ENCODE measurements at regions not wholly inside any gene's neighbourhood (a gene's known extent, or its start where the extent isn't known, plus 50 kb on each side); places are given as distances from the start of the nearest gene placed in this dataset.

- in situ Hi-C loops (cut with MboI; ENCODE audit: low pct_unique_long_range_greater_than_20kb, low sequenced_read_pairs, unreplicated experiment) = no loop called here
- TF ChIP-seq CTCF (IDR thresholded peaks at IDR 0.05; ENCODE audit: extremely low read depth, insufficient read depth, missing control alignments) = no peak
- no peak for DNase-seq (ENCODE audit: low spot score)
These were observed 280.0 kb downstream of the GALR1 start for GRCh38 chr18:77529492-77530176.

GRCh38 chr18:77530732-77531131 lies 281.1 kb downstream of the GALR1 start:
- no peak for TF ChIP-seq CTCF (IDR thresholded peaks at IDR 0.05; ENCODE audit: extremely low read depth, insufficient read depth, missing control alignments)
- DNase-seq (ENCODE audit: low spot score) = no peak
- in situ Hi-C loops (cut with MboI; ENCODE audit: low pct_unique_long_range_greater_than_20kb, low sequenced_read_pairs, unreplicated experiment) = no loop called here

GRCh38 chr18:77539860-77540259 lies 290.2 kb downstream of the GALR1 start:
- TF ChIP-seq CTCF (IDR thresholded peaks at IDR 0.05; ENCODE audit: extremely low read depth, insufficient read depth, missing control alignments) = no peak
- in situ Hi-C loops (cut with MboI; ENCODE audit: low pct_unique_long_range_greater_than_20kb, low sequenced_read_pairs, unreplicated experiment) = no loop called here
- no peak for DNase-seq (ENCODE audit: low spot score)

GRCh38 chr18:77544792-77545191 lies 295.1 kb downstream of the GALR1 start:
- no peak for TF ChIP-seq CTCF (IDR thresholded peaks at IDR 0.05; ENCODE audit: extremely low read depth, insufficient read depth, missing control alignments)
- no peak for DNase-seq (ENCODE audit: low spot score)
- in situ Hi-C loops (cut with MboI; ENCODE audit: low pct_unique_long_range_greater_than_20kb, low sequenced_read_pairs, unreplicated experiment) = no loop called here

- TF ChIP-seq CTCF (IDR thresholded peaks at IDR 0.05; ENCODE audit: extremely low read depth, insufficient read depth, missing control alignments) = no peak
- in situ Hi-C loops (cut with MboI; ENCODE audit: low pct_unique_long_range_greater_than_20kb, low sequenced_read_pairs, unreplicated experiment) = no loop called here
- no peak for DNase-seq (ENCODE audit: low spot score)
These were observed 298.1 kb downstream of the GALR1 start for GRCh38 chr18:77547757-77548156.

GRCh38 chr18:77548790-77549420 lies 299.3 kb downstream of the GALR1 start:
- no peak for DNase-seq (ENCODE audit: low spot score)
- TF ChIP-seq CTCF (IDR thresholded peaks at IDR 0.05; ENCODE audit: extremely low read depth, insufficient read depth, missing control alignments) = no peak

More at GRCh38 chr18:77548790-77549420, 299.3 kb downstream of the GALR1 start:
- in situ Hi-C loops (cut with MboI; ENCODE audit: low pct_unique_long_range_greater_than_20kb, low sequenced_read_pairs, unreplicated experiment) = no loop called here
